ENCODE measurements at regions not wholly inside any gene's neighbourhood (a gene's known extent, or its start where the extent isn't known, plus 50 kb on each side); places are given as distances from the start of the nearest gene placed in this dataset.

GRCh38 chr5:163649514-163649913, 144.1 kb downstream of the MAT2B start:
- no peak overlapping the region for H3K4me3 ChIP-seq (ENCODE audit: control insufficient read depth, low read depth, low read length)
- peak; percentile 85 for DNase-seq (ENCODE audit: low read depth)
- TF ChIP-seq, protein P1, sequence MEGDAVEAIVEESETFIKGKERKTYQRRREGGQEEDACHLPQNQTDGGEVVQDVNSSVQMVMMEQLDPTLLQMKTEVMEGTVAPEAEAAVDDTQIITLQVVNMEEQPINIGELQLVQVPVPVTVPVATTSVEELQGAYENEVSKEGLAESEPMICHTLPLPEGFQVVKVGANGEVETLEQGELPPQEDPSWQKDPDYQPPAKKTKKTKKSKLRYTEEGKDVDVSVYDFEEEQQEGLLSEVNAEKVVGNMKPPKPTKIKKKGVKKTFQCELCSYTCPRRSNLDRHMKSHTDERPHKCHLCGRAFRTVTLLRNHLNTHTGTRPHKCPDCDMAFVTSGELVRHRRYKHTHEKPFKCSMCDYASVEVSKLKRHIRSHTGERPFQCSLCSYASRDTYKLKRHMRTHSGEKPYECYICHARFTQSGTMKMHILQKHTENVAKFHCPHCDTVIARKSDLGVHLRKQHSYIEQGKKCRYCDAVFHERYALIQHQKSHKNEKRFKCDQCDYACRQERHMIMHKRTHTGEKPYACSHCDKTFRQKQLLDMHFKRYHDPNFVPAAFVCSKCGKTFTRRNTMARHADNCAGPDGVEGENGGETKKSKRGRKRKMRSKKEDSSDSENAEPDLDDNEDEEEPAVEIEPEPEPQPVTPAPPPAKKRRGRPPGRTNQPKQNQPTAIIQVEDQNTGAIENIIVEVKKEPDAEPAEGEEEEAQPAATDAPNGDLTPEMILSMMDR (conservative IDR thresholded peaks at IDR 0.05; ENCODE audit: control insufficient read depth, insufficient read depth, low read depth, low read length): no peak

GRCh38 chr5:163653526-163653925, 148.1 kb downstream of the MAT2B start:
- no peak overlapping the region for H3K4me3 ChIP-seq (ENCODE audit: control insufficient read depth, low read depth, low read length)
- TF ChIP-seq, protein P1 (conservative IDR thresholded peaks at IDR 0.05; ENCODE audit: control insufficient read depth, insufficient read depth, low read depth, low read length): no peak
- no peak for DNase-seq (ENCODE audit: low read depth)

GRCh38 chr5:163658702-163659567, 153.5 kb downstream of the MAT2B start:
- H3K4me3 ChIP-seq (ENCODE audit: control insufficient read depth, low read depth, low read length): no peak overlapping the region
- no peak for DNase-seq (ENCODE audit: low read depth)
- TF ChIP-seq, protein P1 (conservative IDR thresholded peaks at IDR 0.05; ENCODE audit: control insufficient read depth, insufficient read depth, low read depth, low read length): no peak

- no peak for DNase-seq (ENCODE audit: low read depth)
- TF ChIP-seq, protein P1 (conservative IDR thresholded peaks at IDR 0.05; ENCODE audit: control insufficient read depth, insufficient read depth, low read depth, low read length): no peak
- H3K4me3 ChIP-seq (ENCODE audit: control insufficient read depth, low read depth, low read length): no peak overlapping the region
Measured at GRCh38 chr5:163659568-163659902, 154.1 kb downstream of the MAT2B start.

- TF ChIP-seq, protein P1 (conservative IDR thresholded peaks at IDR 0.05; ENCODE audit: control insufficient read depth, insufficient read depth, low read depth, low read length): no peak
- no peak overlapping the region for H3K4me3 ChIP-seq (ENCODE audit: control insufficient read depth, low read depth, low read length)
- DNase-seq (ENCODE audit: low read depth): no peak
Measured at GRCh38 chr5:163660486-163660885, 155.1 kb downstream of the MAT2B start.

- no peak for DNase-seq (ENCODE audit: low read depth)
- no peak overlapping the region for H3K4me3 ChIP-seq (ENCODE audit: control insufficient read depth, low read depth, low read length)
- TF ChIP-seq, protein P1 (conservative IDR thresholded peaks at IDR 0.05; ENCODE audit: control insufficient read depth, insufficient read depth, low read depth, low read length): no peak
Measured at GRCh38 chr5:163661360-163661759, 155.9 kb downstream of the MAT2B start.
